H9 (cell line): ENCODE measurements at regions not wholly inside any gene's neighbourhood (a gene's known extent, or its start where the extent isn't known, plus 50 kb on each side); places are given as distances from the start of the nearest gene placed in this dataset.

Experiments
- DNase-seq: peaks from one replicate; pipeline ENCODE4 v3.0.0-alpha.2; 2017
- H2AFZ ChIP-seq: one replicate; pipeline ENCODE4 v1.6.1; 2013; ENCODE audit warnings: mild to moderate bottlenecking, low read length, control low read depth, moderate library complexity
- H2AK5ac ChIP-seq: 2 replicates; pipeline ENCODE4 v1.6.1; 2013; ENCODE audit warnings: low read length, control low read depth, mixed read lengths; ENCODE audit not compliant: insufficient read length
- H2BK120ac ChIP-seq: one replicate; pipeline ENCODE4 v1.6.1; 2013; ENCODE audit warnings: low read depth, mild to moderate bottlenecking, low read length, control low read depth, inconsistent platforms; ENCODE audit not compliant: poor library complexity, severe bottlenecking
- H2BK12ac ChIP-seq: 2 replicates; pipeline ENCODE4 v1.6.1; 2013; ENCODE audit warnings: low read length, control low read depth, mixed read lengths, low read depth; ENCODE audit not compliant: insufficient read length
- H2BK15ac ChIP-seq: 2 replicates; pipeline ENCODE4 v1.6.1; 2013; ENCODE audit warnings: low read depth, low read length, control low read depth
- H2BK20ac ChIP-seq: one replicate; pipeline ENCODE4 v1.6.1; 2013; ENCODE audit warnings: low read depth, mild to moderate bottlenecking, low read length, control low read depth, inconsistent platforms; ENCODE audit not compliant: poor library complexity, severe bottlenecking
- H2BK5ac ChIP-seq: 2 replicates; pipeline ENCODE4 v1.6.1; 2013; ENCODE audit warnings: low read length, control low read depth, mixed read lengths; ENCODE audit not compliant: insufficient read length
- H3K14ac ChIP-seq: 2 replicates; pipeline ENCODE4 v1.6.1; 2013; ENCODE audit warnings: low read length, control low read depth; ENCODE audit not compliant: insufficient read depth
- H3K18ac ChIP-seq: 2 replicates; pipeline ENCODE4 v1.6.1; 2013; ENCODE audit warnings: low read depth, mild to moderate bottlenecking, mixed read lengths, low read length, control low read depth; ENCODE audit not compliant: insufficient read length
- H3K23ac ChIP-seq: 2 replicates; pipeline ENCODE4 v1.6.1; 2013; ENCODE audit warnings: low read length, control low read depth, mixed read lengths, low read depth; ENCODE audit not compliant: insufficient read length
- H3K23me2 ChIP-seq: 2 replicates; pipeline ENCODE4 v1.6.1; 2013; ENCODE audit warnings: low read depth, mild to moderate bottlenecking, mixed read lengths, low read length, control low read depth; ENCODE audit not compliant: insufficient read length, poor library complexity, severe bottlenecking
- H3K27ac ChIP-seq: 2 replicates; pipeline ENCODE4 v1.5.1; 2013; ENCODE audit warnings: low read length, control low read depth, mixed read lengths, low read depth; ENCODE audit not compliant: insufficient read length
- H3K27me3 ChIP-seq: 2 replicates; pipeline ENCODE4 v1.6.1; 2013; ENCODE audit warnings: low read length, control low read depth, inconsistent platforms; ENCODE audit not compliant: insufficient read depth
- H3K4ac ChIP-seq: 2 replicates; pipeline ENCODE4 v1.6.1; 2013; ENCODE audit warnings: low read depth, mild to moderate bottlenecking, control low read depth, inconsistent platforms, low read length, moderate library complexity
- H3K4me1 ChIP-seq: 2 replicates; pipeline ENCODE4 v1.6.1; 2013; ENCODE audit warnings: low read length, control low read depth, inconsistent platforms; ENCODE audit not compliant: insufficient read depth
- H3K4me2 ChIP-seq: 2 replicates; pipeline ENCODE4 v1.6.1; 2013; ENCODE audit warnings: low read length, control low read depth, mixed read lengths; ENCODE audit not compliant: insufficient read length, insufficient read depth
- H3K56ac ChIP-seq: 2 replicates; pipeline ENCODE4 v1.6.1; 2013; ENCODE audit warnings: low read depth, mild to moderate bottlenecking, mixed read lengths, low read length, control low read depth; ENCODE audit not compliant: insufficient read length
- H3K79me1 ChIP-seq: 2 replicates; pipeline ENCODE4 v1.6.1; 2013; ENCODE audit warnings: low read depth, mild to moderate bottlenecking, moderate library complexity, low read length, control low read depth, inconsistent platforms; ENCODE audit not compliant: insufficient read depth, poor library complexity, severe bottlenecking
- H3K79me2 ChIP-seq: 2 replicates; pipeline ENCODE4 v1.6.1; 2013; ENCODE audit warnings: low read length, control low read depth, inconsistent platforms; ENCODE audit not compliant: insufficient read depth
- H3K9ac ChIP-seq: 2 replicates; pipeline ENCODE4 v1.6.1; 2013; ENCODE audit warnings: low read length, control low read depth, mixed read lengths; ENCODE audit not compliant: insufficient read length; ENCODE audit errors: extremely low read depth
- H3K9me3 ChIP-seq: one replicate; pipeline ENCODE4 v1.6.1; 2013; ENCODE audit warnings: low read depth, low read length, inconsistent platforms; ENCODE audit not compliant: control insufficient read depth
- H3T11ph ChIP-seq: one replicate; pipeline ENCODE4 v1.6.1; 2013; ENCODE audit warnings: mild to moderate bottlenecking, low read length, control low read depth, inconsistent platforms
- H4K20me1 ChIP-seq: one replicate; pipeline ENCODE4 v1.6.1; 2013; ENCODE audit not compliant: control insufficient read depth, insufficient read length, insufficient read depth
- H4K5ac ChIP-seq: 2 replicates; pipeline ENCODE4 v1.6.1; 2013; ENCODE audit warnings: low read depth, mild to moderate bottlenecking, mixed read lengths, low read length, control low read depth; ENCODE audit not compliant: insufficient read length
- H4K8ac ChIP-seq: replicated peaks from 2 replicates; pipeline ENCODE4 v1.6.1; 2013; ENCODE audit warnings: low read length, control low read depth, mixed read lengths, low read depth; ENCODE audit not compliant: insufficient read length
- H4K91ac ChIP-seq: 2 replicates; pipeline ENCODE4 v1.6.1; 2013; ENCODE audit warnings: low read depth, mild to moderate bottlenecking, moderate library complexity, mixed read lengths, low read length, control low read depth; ENCODE audit not compliant: insufficient read length
- H3K27ac Mint-ChIP-seq, 3 experiments: 2 replicates in 2 of 3; 3 replicates in 1 of 3; pipeline ENCODE4 v1.8.0; 2020 to 2021; ENCODE audit warnings: mixed read lengths in 3 of 3, mild to moderate bottlenecking in 1 of 3, moderate library complexity in 1 of 3
- H3K27me3 Mint-ChIP-seq: 2 replicates; pipeline ENCODE4 v1.8.0; 2021; ENCODE audit warnings: low read depth, mild to moderate bottlenecking, moderate library complexity, mixed read lengths
- H3K36me3 Mint-ChIP-seq, 3 experiments: 2 replicates in 2 of 3; 3 replicates in 1 of 3; pipeline ENCODE4 v1.8.0; 2020 to 2021; ENCODE audit warnings: low read depth in 3 of 3, mixed read lengths in 3 of 3; ENCODE audit not compliant: insufficient read depth in 1 of 3
- H3K4me1 Mint-ChIP-seq, 2 experiments: 2 replicates each; pipeline ENCODE4 v1.8.0; 2020; ENCODE audit warnings: mixed read lengths in 2 of 2
- H3K4me3 Mint-ChIP-seq, 2 experiments: 2 replicates in 1 of 2; 3 replicates in 1 of 2; pipeline ENCODE4 v1.8.0; 2020 to 2021; ENCODE audit warnings: mild to moderate bottlenecking in 2 of 2, mixed read lengths in 2 of 2, moderate library complexity in 1 of 2
- H3K9me3 Mint-ChIP-seq, 2 experiments: 2 replicates in 1 of 2; 3 replicates in 1 of 2; pipeline ENCODE4 v1.8.0; 2020; ENCODE audit warnings: mild to moderate bottlenecking in 2 of 2, mixed read lengths in 2 of 2, moderate library complexity in 1 of 2
- WGBS: extraction: QIAGEN DNeasy Blood & Tissue Kit; methylation state at CpG from one replicate; pipeline ENCODE4 v1.1.7; 2013; ENCODE audit warnings: missing lambda C conversion rate, low lambda C conversion rate, mixed read lengths; ENCODE audit not compliant: insufficient read length; ENCODE audit errors: extremely low coverage; 5-methylcytosine and 5-hydroxymethylcytosine counted together
- TF ChIP-seq, protein P1 (sequence below): fragments of 200-600 bp; sonication (generic); conservative IDR thresholded peaks from 3 replicates; pipeline ENCODE4 v1.8.0; 2021; ENCODE audit warnings: antibody characterized with exemption, mild to moderate bottlenecking

DNA sequence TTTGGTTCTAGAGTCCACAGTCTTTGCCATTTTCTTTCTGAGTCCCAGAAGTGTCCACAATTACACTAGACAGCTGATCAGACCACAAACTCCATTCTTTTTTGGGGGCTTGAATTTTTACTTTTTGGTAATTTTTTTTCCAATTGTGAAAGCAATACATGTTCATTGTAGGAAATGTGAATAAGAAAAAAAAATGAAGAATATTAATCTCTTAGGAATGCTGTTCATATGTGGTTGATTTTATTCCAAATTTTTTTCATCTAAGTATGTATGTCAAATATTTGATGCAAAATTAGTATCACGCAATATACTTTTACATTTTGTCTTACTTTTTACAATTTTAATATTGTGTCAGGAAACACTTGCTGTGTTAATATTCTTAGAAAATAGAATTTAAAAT is 76.4 kb upstream of the ETS2 start:
- no peaks in the 10 kb centered on the region for H3K27me3 Mint-ChIP-seq
- no peak overlapping the region for H3K4ac ChIP-seq
- H2BK120ac ChIP-seq, result no peak overlapping the region
- no peaks in the 10 kb centered on the region for H3K4me1 ChIP-seq
- H3K23ac ChIP-seq, result no peak overlapping the region
- no peaks in the 10 kb centered on the region for H3K9me3 ChIP-seq
- DNase-seq, result no peak
- H3K9me3 Mint-ChIP-seq, result peaks cover 9 to 11% of the 10 kb centered on the region in 2 experiments
- no peak overlapping the region for H2BK15ac ChIP-seq
- H2BK12ac ChIP-seq, result no peak overlapping the region
- H3K27me3 ChIP-seq, result no peaks in the 10 kb centered on the region
- H4K91ac ChIP-seq, result no peak overlapping the region
- H4K20me1 ChIP-seq, result no peaks in the 10 kb centered on the region
- no peak overlapping the region for H3K27ac ChIP-seq
- no peak overlapping the region for H3K9ac ChIP-seq
- no peak overlapping the region for H4K8ac ChIP-seq
- H3K18ac ChIP-seq, result no peak overlapping the region
- H4K5ac ChIP-seq, result no peak overlapping the region
- no peak overlapping the region for H2AFZ ChIP-seq
- H2BK5ac ChIP-seq, result no peak overlapping the region
- no peaks in the 10 kb centered on the region for H3K79me1 ChIP-seq
- H3K14ac ChIP-seq, result no peak overlapping the region
- WGBS, result no CpG with 5 or more reads among the region's 1 CpG
- no peak overlapping the region for H2BK20ac ChIP-seq
- no peak overlapping the region for H3T11ph ChIP-seq
- H3K4me3 Mint-ChIP-seq, result no peak overlapping the region
- no peak overlapping the region for H3K27ac Mint-ChIP-seq
- H3K56ac ChIP-seq, result no peak overlapping the region
- TF ChIP-seq, protein P1, sequence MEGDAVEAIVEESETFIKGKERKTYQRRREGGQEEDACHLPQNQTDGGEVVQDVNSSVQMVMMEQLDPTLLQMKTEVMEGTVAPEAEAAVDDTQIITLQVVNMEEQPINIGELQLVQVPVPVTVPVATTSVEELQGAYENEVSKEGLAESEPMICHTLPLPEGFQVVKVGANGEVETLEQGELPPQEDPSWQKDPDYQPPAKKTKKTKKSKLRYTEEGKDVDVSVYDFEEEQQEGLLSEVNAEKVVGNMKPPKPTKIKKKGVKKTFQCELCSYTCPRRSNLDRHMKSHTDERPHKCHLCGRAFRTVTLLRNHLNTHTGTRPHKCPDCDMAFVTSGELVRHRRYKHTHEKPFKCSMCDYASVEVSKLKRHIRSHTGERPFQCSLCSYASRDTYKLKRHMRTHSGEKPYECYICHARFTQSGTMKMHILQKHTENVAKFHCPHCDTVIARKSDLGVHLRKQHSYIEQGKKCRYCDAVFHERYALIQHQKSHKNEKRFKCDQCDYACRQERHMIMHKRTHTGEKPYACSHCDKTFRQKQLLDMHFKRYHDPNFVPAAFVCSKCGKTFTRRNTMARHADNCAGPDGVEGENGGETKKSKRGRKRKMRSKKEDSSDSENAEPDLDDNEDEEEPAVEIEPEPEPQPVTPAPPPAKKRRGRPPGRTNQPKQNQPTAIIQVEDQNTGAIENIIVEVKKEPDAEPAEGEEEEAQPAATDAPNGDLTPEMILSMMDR, result no peak
- H3K23me2 ChIP-seq, result no peaks in the 10 kb centered on the region
- H3K4me2 ChIP-seq, result no peak overlapping the region
- H2AK5ac ChIP-seq, result no peak overlapping the region
- peaks cover 12% of the 10 kb centered on the region in 2 experiments for H3K4me1 Mint-ChIP-seq
- H3K36me3 Mint-ChIP-seq, result peaks cover 0 to 11% (median 0%) of the 10 kb centered on the region in 3 experiments; a peak in 1 of 7 replicates
- no peaks in the 10 kb centered on the region for H3K79me2 ChIP-seq
